B cell (primary cell): ENCODE measurements at regions not wholly inside any gene's neighbourhood (a gene's known extent, or its start where the extent isn't known, plus 50 kb on each side); places are given as distances from the start of the nearest gene placed in this dataset.

Experiments
- ATAC-seq: fragments of 200-7000 bp; cut with Tn5 transposase; one replicate; pipeline ENCODE4 v1.10.0; 2021; ENCODE audit warnings: low read depth, mild to moderate bottlenecking, moderate number of reproducible peaks, moderate library complexity
- CTCF ChIA-PET: fragments of 350-600 bp; sonication (Branson Sonifier 250); formaldehyde crosslinking; loops from one replicate; lab custom pipeline; 2021; ENCODE audit warnings: antibody characterized with exemption, inconsistent platforms; lab: Charles Lee
- POLR2A ChIA-PET: fragments of 350-600 bp; sonication (Branson Sonifier 250); formaldehyde crosslinking; loops from one replicate; lab custom pipeline; 2021; ENCODE audit warnings: antibody characterized with exemption; lab: Charles Lee
- DNase-seq: peaks from one replicate; pipeline ENCODE4 v3.0.0; 2013
- H2AFZ ChIP-seq: 2 replicates; pipeline ENCODE4 v1.6.1; 2012; ENCODE audit warnings: mild to moderate bottlenecking, low read depth, low read length; ENCODE audit not compliant: insufficient read depth, poor library complexity, severe bottlenecking
- H3K27ac ChIP-seq, 2 donors: 1 replicate in 1 of 2; 2 replicates in 1 of 2; pipeline ENCODE4 v1.5.1; 2012 to 2013; ENCODE audit warnings: low read length in 2 of 2, mild to moderate bottlenecking in 2 of 2, moderate library complexity in 1 of 2
- H3K27me3 ChIP-seq, 4 experiments: fragments of 200-600 bp in 1 of 4; sonication (generic) in 1 of 4; replicated peaks in 1 of 4; 1 replicate in 2 of 4; 2 replicates in 2 of 4; pipeline versions ENCODE4 v1.6.1 to v1.7.0; 2013 to 2016; ENCODE audit warnings: low read length in 3 of 4, mild to moderate bottlenecking in 2 of 4, mixed read lengths in 1 of 4, moderate library complexity in 1 of 4; ENCODE audit not compliant: insufficient read depth in 4 of 4, control insufficient read depth in 3 of 4; ENCODE audit errors: control extremely low read depth in 1 of 4
- H3K36me3 ChIP-seq, 2 experiments: replicated peaks in 1 of 2; 1 replicate in 1 of 2; 2 replicates in 1 of 2; pipeline versions ENCODE4 v1.6.1 to v1.7.1; 2013; ENCODE audit warnings: low read length in 1 of 2; ENCODE audit not compliant: insufficient read depth in 2 of 2, control insufficient read depth in 1 of 2; ENCODE audit errors: control extremely low read depth in 1 of 2, extremely low read depth in 1 of 2
- H3K4me1 ChIP-seq, 2 donors: fragments of 200-600 bp in 1 of 2; sonication (generic) in 1 of 2; 1 replicate in 1 of 2; 2 replicates in 1 of 2; pipeline versions ENCODE4 v1.5.1 to v1.6.1; 2013 to 2017; ENCODE audit warnings: low read length in 2 of 2; ENCODE audit not compliant: control insufficient read depth in 2 of 2, insufficient read depth in 2 of 2
- H3K4me2 ChIP-seq: replicated peaks from 2 replicates; pipeline ENCODE3; 2012; ENCODE audit warnings: mild to moderate bottlenecking, low read depth, low read length; ENCODE audit not compliant: poor library complexity, severe bottlenecking
- H3K4me3 ChIP-seq, 5 experiments: fragments of 200-600 bp in 1 of 5; sonication (generic) in 1 of 5; 1 replicate in 3 of 5; 2 replicates in 2 of 5; pipeline versions ENCODE4 v1.5.1 to v1.7.0; 2011 to 2016; ENCODE audit warnings: low read length in 4 of 5, mild to moderate bottlenecking in 4 of 5, low read depth in 2 of 5, control low read depth in 1 of 5, moderate library complexity in 1 of 5; ENCODE audit not compliant: insufficient read depth in 1 of 5; ENCODE audit errors: control extremely low read depth in 1 of 5, extremely low read depth in 1 of 5
- H3K79me2 ChIP-seq: fragments of 200-600 bp; sonication (generic); one replicate; pipeline ENCODE4 v1.6.0; 2016; ENCODE audit warnings: low read length; ENCODE audit not compliant: control insufficient read depth, insufficient read depth
- H3K9ac ChIP-seq: fragments of 200-600 bp; sonication (generic); 2 replicates; pipeline ENCODE4 v1.6.1; 2017; ENCODE audit warnings: mild to moderate bottlenecking, low read length, moderate library complexity
- H3K9me3 ChIP-seq, 3 donors: one replicate each; pipeline versions ENCODE4 v1.6.1 to v1.7.1; 2013; ENCODE audit warnings: low read length in 2 of 3; ENCODE audit not compliant: control insufficient read depth in 2 of 3, insufficient read depth in 1 of 3; ENCODE audit errors: control extremely low read depth in 1 of 3
- H4K20me1 ChIP-seq: 2 replicates; pipeline ENCODE4 v1.6.0; 2012; ENCODE audit warnings: mild to moderate bottlenecking, low read length; ENCODE audit not compliant: insufficient read depth, control insufficient read depth, poor library complexity, severe bottlenecking
- H3K27ac Mint-ChIP-seq: one replicate; pipeline ENCODE4 v1.8.0; 2021; ENCODE audit warnings: mixed read lengths
- H3K27me3 Mint-ChIP-seq: one replicate; pipeline ENCODE4 v1.8.0; 2021; ENCODE audit warnings: mixed read lengths
- H3K4me1 Mint-ChIP-seq: one replicate; pipeline ENCODE4 v1.8.0; 2021; ENCODE audit warnings: mixed read lengths
- H3K4me3 Mint-ChIP-seq: one replicate; pipeline ENCODE4 v1.8.0; 2021; ENCODE audit warnings: mixed read lengths
- H3K9me3 Mint-ChIP-seq: one replicate; pipeline ENCODE4 v1.8.0; 2022; ENCODE audit warnings: mixed read lengths; ENCODE audit not compliant: insufficient read depth
- CTCF ChIP-seq: fragments of 200-600 bp; IDR thresholded peaks from one replicate; pipeline ENCODE4 v1.8.0; 2022; ENCODE audit warnings: antibody characterized with exemption, mild to moderate bottlenecking
- EZH2 ChIP-seq: IDR thresholded peaks from 2 replicates; pipeline ENCODE4 v1.6.1; 2012; ENCODE audit warnings: borderline replicate concordance, low read depth, mild to moderate bottlenecking, moderate library complexity, low read length; ENCODE audit not compliant: insufficient read depth, poor library complexity, severe bottlenecking
- WGBS: methylation state at CpG from one replicate; pipeline ENCODE4 v1.1.5; 2013; ENCODE audit warnings: missing lambda C conversion rate; ENCODE audit not compliant: insufficient coverage; 5-methylcytosine and 5-hydroxymethylcytosine counted together
- intact Hi-C: fragments of 100-400 bp; cut with micrococcal nuclease; formaldehyde crosslinking; loops from one replicate; pipeline ENCODE4 v1.10.0; 2022

GRCh38 chr16:82331974-82332750, 162.1 kb upstream of the MPHOSPH6 start:
- CTCF ChIA-PET: no interaction called here
- DNase-seq: no peak

More at GRCh38 chr16:82331974-82332750, 162.1 kb upstream of the MPHOSPH6 start:
- TF ChIP-seq CTCF: no peak
- TF ChIP-seq EZH2: no peak
- no peak overlapping the region for H3K27ac Mint-ChIP-seq
- Histone ChIP-seq H3K4me1 (no peaks in the 10 kb centered on the region), H2AFZ (no peak overlapping the region), H3K4me3 (no peak overlapping the region), H3K79me2 (no peaks in the 10 kb centered on the region), H3K36me3 (no peaks in the 10 kb centered on the region), H3K9me3 (no peaks in the 10 kb centered on the region), H3K27ac (no peak overlapping the region), H3K4me2 (no peak overlapping the region), H3K27me3 (peaks cover 0 to 4% (median 0%) of the 10 kb centered on the region in 4 experiments), H3K9ac (no peak overlapping the region), H4K20me1 (no peaks in the 10 kb centered on the region)
- no peaks in the 10 kb centered on the region for H3K4me1 Mint-ChIP-seq
- POLR2A ChIA-PET: no interaction called here
- no peak overlapping the region for H3K4me3 Mint-ChIP-seq
- peaks cover 16% of the 10 kb centered on the region for H3K27me3 Mint-ChIP-seq
- intact Hi-C loops: no loop called here
- ATAC-seq: no peak
- H3K9me3 Mint-ChIP-seq: peaks cover 2% of the 10 kb centered on the region
- 67% methylated on average over 3 of the region's 6 CpGs for WGBS
